Karpas-422 (cell line): ENCODE measurements at regions not wholly inside any gene's neighbourhood (a gene's known extent, or its start where the extent isn't known, plus 50 kb on each side); places are given as distances from the start of the nearest gene placed in this dataset.

ENCODE experiments used
- DNase-seq: peaks from one replicate; pipeline ENCODE4 v3.0.0-alpha.2; 2015
- H2AFZ ChIP-seq: fragments of 200-600 bp; sonication (generic); 2 replicates; pipeline ENCODE4 v1.6.1; 2014; ENCODE audit warnings: antibody characterized with exemption, low read length, mixed read lengths
- H3K27ac ChIP-seq: fragments of 200-600 bp; sonication (generic); 2 replicates; pipeline ENCODE4 v1.5.1; 2014; ENCODE audit warnings: mild to moderate bottlenecking, low read length, moderate library complexity
- H3K27me3 ChIP-seq: fragments of 200-600 bp; sonication (generic); 2 replicates; pipeline ENCODE4 v1.6.1; 2014; ENCODE audit warnings: low read length, mixed read lengths
- H3K36me3 ChIP-seq: fragments of 200-600 bp; sonication (generic); 2 replicates; pipeline ENCODE4 v1.6.1; 2014; ENCODE audit warnings: low read length, mixed read lengths; ENCODE audit not compliant: insufficient read depth
- H3K4me1 ChIP-seq: fragments of 200-600 bp; sonication (generic); 2 replicates; pipeline ENCODE4 v1.6.1; 2014; ENCODE audit warnings: mild to moderate bottlenecking, low read length, mixed read lengths
- H3K4me2 ChIP-seq: fragments of 200-600 bp; sonication (generic); 2 replicates; pipeline ENCODE4 v1.6.1; 2014; ENCODE audit warnings: low read length, low read depth, mild to moderate bottlenecking; ENCODE audit not compliant: poor library complexity, severe bottlenecking
- H3K4me3 ChIP-seq: fragments of 200-600 bp; sonication (generic); 2 replicates; pipeline ENCODE4 v1.5.1; 2014; ENCODE audit warnings: mild to moderate bottlenecking, antibody characterized with exemption, low read length, mixed read lengths
- H3K79me2 ChIP-seq: fragments of 200-600 bp; sonication (generic); 2 replicates; pipeline ENCODE4 v1.6.1; 2014; ENCODE audit warnings: mild to moderate bottlenecking, low read length, mixed read lengths
- H3K9ac ChIP-seq: fragments of 200-600 bp; sonication (generic); 2 replicates; pipeline ENCODE4 v1.6.0; 2014; ENCODE audit warnings: low read length
- H3K9me2 ChIP-seq: fragments of 200-600 bp; sonication (generic), shearing (Covaris generic); replicated peaks from 2 replicates; pipeline ENCODE4 v1.6.0; 2014; ENCODE audit warnings: mild to moderate bottlenecking, low read length, moderate library complexity; ENCODE audit not compliant: insufficient read depth
- H3K9me3 ChIP-seq: fragments of 300-700, 200-600 bp; sonication (generic); 2 replicates; pipeline ENCODE4 v1.6.1; 2014; ENCODE audit warnings: low read length, mixed read lengths
- H4K20me1 ChIP-seq: fragments of 200-600 bp; sonication (generic); 2 replicates; pipeline ENCODE4 v1.6.1; 2014; ENCODE audit warnings: mild to moderate bottlenecking, antibody characterized with exemption, low read length, low read depth; ENCODE audit not compliant: insufficient read depth

- H3K27ac ChIP-seq: no peak overlapping the region
- no peaks in the 10 kb centered on the region for H3K9me2 ChIP-seq
- no peaks in the 10 kb centered on the region for H3K36me3 ChIP-seq
- H3K4me2 ChIP-seq: no peak overlapping the region
- H3K4me1 ChIP-seq: no peaks in the 10 kb centered on the region
- H3K4me3 ChIP-seq: no peak overlapping the region
- H3K9ac ChIP-seq: no peak overlapping the region
- H3K9me3 ChIP-seq: peaks cover 7% of the 10 kb centered on the region; the same call in 1 of the 2 replicates
- no peak overlapping the region for H2AFZ ChIP-seq
- no peaks in the 10 kb centered on the region for H3K27me3 ChIP-seq
- H3K79me2 ChIP-seq: no peaks in the 10 kb centered on the region
- no peak for DNase-seq
- H4K20me1 ChIP-seq: no peaks in the 10 kb centered on the region
These were observed 1180.9 kb downstream of the OTOL1 start for GRCh38 chr3:162677475-162677874.

- Histone ChIP-seq H2AFZ (no peak overlapping the region), H4K20me1 (no peaks in the 10 kb centered on the region), H3K9ac (no peak overlapping the region), H3K9me2 (no peaks in the 10 kb centered on the region), H3K9me3 (peaks cover 7% of the 10 kb centered on the region; the same call in 1 of the 2 replicates), H3K36me3 (no peaks in the 10 kb centered on the region), H3K4me3 (no peak overlapping the region), H3K4me2 (no peak overlapping the region), H3K27me3 (no peaks in the 10 kb centered on the region), H3K27ac (no peak overlapping the region), H3K4me1 (no peaks in the 10 kb centered on the region), H3K79me2 (no peaks in the 10 kb centered on the region)
- DNase-seq: no peak
These were observed 1182.3 kb downstream of the OTOL1 start for GRCh38 chr3:162678941-162679340.

DNA sequence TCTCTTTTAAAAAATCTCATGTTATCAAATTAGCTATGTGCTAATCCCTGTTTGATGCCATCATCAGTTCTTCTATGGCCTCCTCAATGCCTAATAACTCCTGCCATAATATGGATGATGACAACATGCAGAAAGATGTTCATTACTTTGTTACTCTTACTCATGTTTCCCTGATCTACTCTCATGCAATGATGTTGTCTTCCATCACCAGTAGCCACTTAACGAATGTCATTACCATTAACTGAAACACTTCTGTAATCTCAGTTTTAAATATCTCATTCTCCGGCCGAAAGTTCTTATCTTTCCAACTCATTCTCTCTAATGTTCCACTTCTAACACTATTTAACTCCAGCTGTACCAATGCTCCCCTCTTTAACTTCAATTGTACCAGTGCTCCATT lies 1187.7 kb downstream of the OTOL1 start:
- no peaks in the 10 kb centered on the region for H3K9me2 ChIP-seq
- H3K79me2 ChIP-seq: no peaks in the 10 kb centered on the region
- H3K9me3 ChIP-seq: peaks cover 12% of the 10 kb centered on the region
- H3K27me3 ChIP-seq: no peaks in the 10 kb centered on the region
- H3K4me1 ChIP-seq: no peaks in the 10 kb centered on the region
- no peaks in the 10 kb centered on the region for H4K20me1 ChIP-seq
- H3K27ac ChIP-seq: no peak overlapping the region
- H3K9ac ChIP-seq: no peak overlapping the region
- no peak overlapping the region for H2AFZ ChIP-seq
- H3K4me2 ChIP-seq: no peak overlapping the region
- DNase-seq: no peak
- H3K4me3 ChIP-seq: no peak overlapping the region
- H3K36me3 ChIP-seq: no peaks in the 10 kb centered on the region

DNA sequence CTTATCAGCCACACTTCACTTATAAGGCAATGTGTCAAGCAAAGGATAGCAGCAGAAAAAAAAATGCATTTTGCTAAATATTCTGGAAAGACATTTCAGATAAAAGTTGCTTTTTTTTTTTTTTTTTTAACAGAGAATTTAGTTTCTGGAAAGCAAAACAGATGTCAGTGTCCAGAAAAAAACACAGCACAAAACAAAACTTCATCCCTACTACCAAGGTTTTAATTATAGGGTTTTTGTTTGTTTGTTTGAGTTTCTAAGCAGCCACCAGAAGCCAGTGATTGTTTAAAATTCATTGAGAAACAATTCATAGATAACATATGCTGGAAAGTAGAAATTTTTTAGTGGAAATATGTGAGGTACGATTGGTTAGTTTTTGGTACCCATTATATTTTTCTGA lies 1202.7 kb downstream of the OTOL1 start:
- Histone ChIP-seq H3K79me2 (no peaks in the 10 kb centered on the region), H3K27me3 (no peaks in the 10 kb centered on the region), H3K9ac (no peak overlapping the region), H3K4me3 (no peak overlapping the region), H2AFZ (no peak overlapping the region), H3K36me3 (no peaks in the 10 kb centered on the region), H3K4me1 (no peaks in the 10 kb centered on the region), H3K27ac (no peak overlapping the region), H3K4me2 (no peak overlapping the region), H3K9me2 (no peaks in the 10 kb centered on the region), H3K9me3 (peaks cover 8% of the 10 kb centered on the region), H4K20me1 (no peaks in the 10 kb centered on the region)
- DNase-seq: no peak

DNA sequence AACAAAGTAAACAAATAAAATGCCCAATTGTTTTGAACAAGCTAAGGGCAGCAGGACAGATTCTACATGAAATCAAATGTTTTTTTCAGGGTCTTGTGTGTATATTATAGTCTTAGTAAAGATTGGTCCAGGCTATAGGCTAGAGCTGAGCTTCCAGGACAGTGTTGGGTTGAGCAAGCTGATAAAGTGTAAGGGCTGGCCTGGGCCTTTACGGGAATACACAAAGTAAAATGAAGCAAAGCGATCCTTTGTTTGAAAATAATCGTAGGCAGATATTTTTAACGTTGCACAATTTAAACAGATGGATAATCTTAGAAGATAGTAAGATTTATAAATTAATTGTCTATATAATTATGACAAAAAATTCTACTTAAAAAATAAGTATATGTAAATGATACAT lies 1204.6 kb downstream of the OTOL1 start:
- no peaks in the 10 kb centered on the region for H3K9me2 ChIP-seq
- H3K79me2 ChIP-seq: no peaks in the 10 kb centered on the region
- peaks cover 11% of the 10 kb centered on the region for H3K9me3 ChIP-seq
- no peaks in the 10 kb centered on the region for H4K20me1 ChIP-seq
- H3K4me1 ChIP-seq: no peaks in the 10 kb centered on the region
- no peak overlapping the region for H3K4me2 ChIP-seq
- no peaks in the 10 kb centered on the region for H3K27me3 ChIP-seq
- H3K27ac ChIP-seq: no peak overlapping the region
- no peak overlapping the region for H2AFZ ChIP-seq
- H3K36me3 ChIP-seq: no peaks in the 10 kb centered on the region
- H3K9ac ChIP-seq: no peak overlapping the region
- no peak for DNase-seq
- H3K4me3 ChIP-seq: no peak overlapping the region

GRCh38 chr3:162702768-162703385 lies 1206.3 kb downstream of the OTOL1 start:
- H2AFZ ChIP-seq: no peak overlapping the region

DNA sequence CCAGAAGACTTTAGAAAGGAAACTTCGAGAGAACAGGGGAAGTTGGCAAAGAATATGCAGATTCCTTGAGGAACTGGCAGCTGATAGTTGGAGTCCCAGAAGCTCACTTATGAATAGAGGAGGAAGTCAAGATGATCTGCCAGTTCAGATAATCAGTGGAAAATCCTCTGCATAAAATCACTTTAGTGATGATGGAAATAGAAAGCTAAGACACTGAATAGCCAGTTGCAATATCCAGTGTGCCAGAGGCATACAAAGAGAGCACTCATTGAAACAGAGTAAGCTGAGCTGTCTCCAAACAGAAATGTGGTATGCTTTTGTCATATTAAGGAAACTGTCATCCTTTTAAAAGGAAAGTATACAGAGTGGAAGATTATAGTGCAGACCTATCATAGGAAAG lies 1207.6 kb downstream of the OTOL1 start:
- Histone ChIP-seq H3K4me1 (no peaks in the 10 kb centered on the region), H3K4me2 (no peak overlapping the region), H3K79me2 (no peaks in the 10 kb centered on the region), H3K4me3 (no peak overlapping the region), H3K27me3 (no peaks in the 10 kb centered on the region), H3K36me3 (no peaks in the 10 kb centered on the region), H3K9me2 (no peaks in the 10 kb centered on the region), H3K9me3 (peaks cover 6% of the 10 kb centered on the region), H4K20me1 (no peaks in the 10 kb centered on the region), H2AFZ (no peak overlapping the region), H3K9ac (no peak overlapping the region), H3K27ac (no peak overlapping the region)
- no peak for DNase-seq

More at GRCh38 chr3:162702768-162703385, 1206.3 kb downstream of the OTOL1 start:
- Histone ChIP-seq H3K9ac (no peak overlapping the region), H3K4me1 (no peaks in the 10 kb centered on the region), H3K4me3 (no peak overlapping the region), H3K9me2 (no peaks in the 10 kb centered on the region), H3K27ac (no peak overlapping the region), H4K20me1 (no peaks in the 10 kb centered on the region), H3K4me2 (no peak overlapping the region), H3K27me3 (no peaks in the 10 kb centered on the region), H3K79me2 (no peaks in the 10 kb centered on the region), H3K9me3 (peaks cover 6% of the 10 kb centered on the region), H3K36me3 (no peaks in the 10 kb centered on the region)
- DNase-seq: no peak

DNA sequence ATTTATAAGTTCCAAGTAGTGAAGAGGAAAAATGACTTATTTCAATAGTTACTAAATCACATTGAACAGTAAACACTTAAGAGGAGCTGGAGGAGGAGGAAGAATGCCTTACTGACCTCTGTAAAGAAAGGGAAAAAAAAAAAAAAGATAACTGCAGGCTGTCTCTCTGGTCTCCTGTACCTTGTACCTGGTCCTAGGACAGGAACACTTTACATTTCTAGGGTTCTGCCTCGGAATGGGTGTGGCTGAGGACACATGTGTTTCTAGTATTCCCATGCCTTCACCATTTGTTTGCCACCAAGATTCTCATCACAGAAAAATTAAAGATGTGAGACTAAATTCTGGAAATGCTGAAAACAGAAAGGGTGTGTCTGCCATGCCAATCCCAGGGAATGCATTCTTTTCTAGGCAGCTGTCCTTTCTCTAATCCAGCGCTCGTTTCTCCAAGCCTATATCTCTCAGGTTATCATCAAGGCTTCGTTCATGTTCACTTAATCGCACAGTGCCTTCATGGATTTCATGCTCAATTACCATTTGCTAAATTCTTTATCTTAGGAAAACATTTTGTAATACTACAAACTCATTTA lies 1208.3 kb downstream of the OTOL1 start:
- H3K27me3 ChIP-seq: no peaks in the 10 kb centered on the region
- no peaks in the 10 kb centered on the region for H3K79me2 ChIP-seq
- H3K27ac ChIP-seq: no peak overlapping the region
- H3K9ac ChIP-seq: no peak overlapping the region
- H3K9me2 ChIP-seq: no peaks in the 10 kb centered on the region
- H3K4me1 ChIP-seq: no peaks in the 10 kb centered on the region
- no peak for DNase-seq
- H3K4me2 ChIP-seq: no peak overlapping the region
- H2AFZ ChIP-seq: no peak overlapping the region
- H3K4me3 ChIP-seq: no peak overlapping the region
- no peaks in the 10 kb centered on the region for H4K20me1 ChIP-seq
- peaks cover 6% of the 10 kb centered on the region for H3K9me3 ChIP-seq
- H3K36me3 ChIP-seq: no peaks in the 10 kb centered on the region
